ENCODE measurements at regions not wholly inside any gene's neighbourhood (a gene's known extent, or its start where the extent isn't known, plus 50 kb on each side); places are given as distances from the start of the nearest gene placed in this dataset.

GRCh38 chr4:89482251-89482650 lies 174.7 kb upstream of the GPRIN3 start:
- Mint-ChIP-seq H3K27ac (no peak overlapping the region), H3K4me3 (no peak overlapping the region), H3K27me3 (ENCODE audit: insufficient read depth) (peaks cover 25% of the 10 kb centered on the region), H3K9me3 (no peaks in the 10 kb centered on the region), H3K4me1 (peaks cover 11% of the 10 kb centered on the region), H3K36me3 (ENCODE audit: low read depth) (no peaks in the 10 kb centered on the region)
- Histone ChIP-seq H3K27me3 (ENCODE audit: control insufficient read depth, insufficient read depth, low read length, poor library complexity, severe bottlenecking) (no peaks in the 10 kb centered on the region), H3K27ac (ENCODE audit: low read depth, low read length) (no peak overlapping the region), H3K36me3 (ENCODE audit: control insufficient read depth, insufficient read depth, low read length) (no peaks in the 10 kb centered on the region), H3K4me1 (ENCODE audit: control insufficient read depth, insufficient read depth, low read length) (no peaks in the 10 kb centered on the region), H3K4me3 (ENCODE audit: low read length) (no peak overlapping the region), H3K9ac (ENCODE audit: extremely low read depth, low read length, poor library complexity, severe bottlenecking) (no peak overlapping the region), H3K9me3 (ENCODE audit: control insufficient read depth, low read length) (no peaks in the 10 kb centered on the region)
- peak; percentile 73 for DNase-seq
- peak; percentile 76 for TF ChIP-seq CTCF (conservative IDR thresholded peaks at IDR 0.05)

- Mint-ChIP-seq H3K9me3 (no peaks in the 10 kb centered on the region), H3K4me3 (no peak overlapping the region), H3K27ac (no peak overlapping the region), H3K36me3 (ENCODE audit: low read depth) (no peaks in the 10 kb centered on the region), H3K4me1 (no peaks in the 10 kb centered on the region), H3K27me3 (ENCODE audit: insufficient read depth) (peaks cover 2% of the 10 kb centered on the region)
- Histone ChIP-seq H3K4me3 (ENCODE audit: low read length) (no peak overlapping the region), H3K36me3 (ENCODE audit: control insufficient read depth, insufficient read depth, low read length) (no peaks in the 10 kb centered on the region), H3K4me1 (ENCODE audit: control insufficient read depth, insufficient read depth, low read length) (no peaks in the 10 kb centered on the region), H3K9ac (ENCODE audit: extremely low read depth, low read length, poor library complexity, severe bottlenecking) (no peak overlapping the region), H3K27ac (ENCODE audit: low read depth, low read length) (no peak overlapping the region), H3K9me3 (ENCODE audit: control insufficient read depth, low read length) (no peaks in the 10 kb centered on the region), H3K27me3 (ENCODE audit: control insufficient read depth, insufficient read depth, low read length, poor library complexity, severe bottlenecking) (no peaks in the 10 kb centered on the region)
- TF ChIP-seq CTCF (conservative IDR thresholded peaks at IDR 0.05) = no peak
- DNase-seq = no peak
- WGBS, 2 experiments (ENCODE audit: insufficient coverage in 1 of 2, insufficient read length in 1 of 2) = 93 to 94% methylated on average over 4 to 5 of the region's 5 CpGs
Observed at GRCh38 chr4:89469930-89470375, 162.4 kb upstream of the GPRIN3 start.

- Histone ChIP-seq H3K9me3 (ENCODE audit: control insufficient read depth, low read length) (no peaks in the 10 kb centered on the region), H3K27me3 (ENCODE audit: control insufficient read depth, insufficient read depth, low read length, poor library complexity, severe bottlenecking) (no peaks in the 10 kb centered on the region), H3K4me3 (ENCODE audit: low read length) (no peak overlapping the region), H3K9ac (ENCODE audit: extremely low read depth, low read length, poor library complexity, severe bottlenecking) (no peak overlapping the region), H3K36me3 (ENCODE audit: control insufficient read depth, insufficient read depth, low read length) (no peaks in the 10 kb centered on the region), H3K27ac (ENCODE audit: low read depth, low read length) (no peak overlapping the region), H3K4me1 (ENCODE audit: control insufficient read depth, insufficient read depth, low read length) (no peaks in the 10 kb centered on the region)
- TF ChIP-seq CTCF (conservative IDR thresholded peaks at IDR 0.05) = no peak
- Mint-ChIP-seq H3K27ac (no peak overlapping the region), H3K4me1 (no peaks in the 10 kb centered on the region), H3K27me3 (ENCODE audit: insufficient read depth) (peaks cover 2% of the 10 kb centered on the region), H3K4me3 (no peak overlapping the region), H3K9me3 (no peaks in the 10 kb centered on the region), H3K36me3 (ENCODE audit: low read depth) (no peaks in the 10 kb centered on the region)
- DNase-seq = no peak
Observed at GRCh38 chr4:89469516-89469915, 161.9 kb upstream of the GPRIN3 start.
